ENCODE measurements at regions not wholly inside any gene's neighbourhood (a gene's known extent, or its start where the extent isn't known, plus 50 kb on each side); places are given as distances from the start of the nearest gene placed in this dataset.

GRCh38 chr4:160350944-160351343, 1248.1 kb downstream of the RAPGEF2 start (continued):
- no peak for TF ChIP-seq ZSCAN18 (CRISPR knock-in tag; IDR thresholded peaks at IDR 0.05)
- no peak for TF ChIP-seq NFYB (CRISPR knock-in tag; conservative IDR thresholded peaks at IDR 0.05; ENCODE audit: low read depth)

GRCh38 chr4:160352637-160353036, 1249.8 kb downstream of the RAPGEF2 start:
- ATAC-seq: no peak
- no peak for TF ChIP-seq ZNF512 (CRISPR knock-in tag; IDR thresholded peaks at IDR 0.05; ENCODE audit: borderline replicate concordance)
- TF ChIP-seq RELA (CRISPR knock-in tag; IDR thresholded peaks at IDR 0.05; ENCODE audit: borderline replicate concordance): no peak
- no peak for TF ChIP-seq PRRX2 (CRISPR knock-in tag; IDR thresholded peaks at IDR 0.05)
- no peak for TF ChIP-seq KAT7 (CRISPR knock-in tag; IDR thresholded peaks at IDR 0.05; ENCODE audit: borderline replicate concordance)
- TF ChIP-seq NR1H2 (CRISPR knock-in tag; IDR thresholded peaks at IDR 0.05): no peak
- TF ChIP-seq ZNF263 (CRISPR knock-in tag; IDR thresholded peaks at IDR 0.05; ENCODE audit: low read depth): no peak
- TF ChIP-seq ZNF416 (CRISPR knock-in tag; IDR thresholded peaks at IDR 0.05): no peak
- no peak for TF ChIP-seq ATF3 (CRISPR knock-in tag; conservative IDR thresholded peaks at IDR 0.05)
- TF ChIP-seq CDX4 (CRISPR knock-in tag; IDR thresholded peaks at IDR 0.05; ENCODE audit: borderline replicate concordance): no peak
- TF ChIP-seq NFE2L1 (CRISPR knock-in tag; IDR thresholded peaks at IDR 0.05): no peak
- Mint-ChIP-seq H3K4me3 (no peak overlapping the region), H3K4me1 (no peaks in the 10 kb centered on the region), H3K27me3 (ENCODE audit: low read depth) (no peaks in the 10 kb centered on the region), H3K9me3 (0 out of 2 replicates have a peak, but pooled peaks cover 2% of the 10 kb centered on the region), H3K27ac (no peak overlapping the region), H3K36me3 (no peaks in the 10 kb centered on the region)
- CTCF ChIA-PET: no interaction called here
- no peak for DNase-seq (ENCODE audit: low spot score)
- POLR2A ChIA-PET: no interaction called here

- no peak for DNase-seq (ENCODE audit: low spot score)
- no peak overlapping the region for H3K4me3 Mint-ChIP-seq
- 0 out of 2 replicates have a peak, but pooled peaks cover 2% of the 10 kb centered on the region for H3K9me3 Mint-ChIP-seq
- ChIA-PET CTCF (no interaction called here), POLR2A (no interaction called here)
- H3K36me3 Mint-ChIP-seq: no peaks in the 10 kb centered on the region
- ATAC-seq: no peak
- H3K27ac Mint-ChIP-seq: no peak overlapping the region
- no peak for TF ChIP-seq ZNF263 (CRISPR knock-in tag; IDR thresholded peaks at IDR 0.05; ENCODE audit: low read depth)
- no peak for TF ChIP-seq NFE2L1 (CRISPR knock-in tag; IDR thresholded peaks at IDR 0.05)
- TF ChIP-seq MYBL2 (CRISPR knock-in tag; IDR thresholded peaks at IDR 0.05): no peak
- no peak for TF ChIP-seq MXD4 (CRISPR knock-in tag; IDR thresholded peaks at IDR 0.05; ENCODE audit: borderline replicate concordance)
- no peak for TF ChIP-seq E2F4 (CRISPR knock-in tag; IDR thresholded peaks at IDR 0.05; ENCODE audit: borderline replicate concordance, low read depth)
- H3K27me3 Mint-ChIP-seq (ENCODE audit: low read depth): no peaks in the 10 kb centered on the region
- H3K4me1 Mint-ChIP-seq: peaks cover 3% of the 10 kb centered on the region
These were observed 1250.7 kb downstream of the RAPGEF2 start for GRCh38 chr4:160353548-160353947.

- H3K4me1 Mint-ChIP-seq: peaks cover 31% of the 10 kb centered on the region
- no peak overlapping the region for H3K4me3 Mint-ChIP-seq
- peaks cover 38% of the 10 kb centered on the region for H3K9me3 Mint-ChIP-seq
- ATAC-seq (no peak), DNase-seq (ENCODE audit: low spot score) (no peak)
- H3K36me3 Mint-ChIP-seq: peaks cover 35% of the 10 kb centered on the region
- ChIA-PET POLR2A (no interaction called here), CTCF (no interaction called here)
- no peaks in the 10 kb centered on the region; the same call in 1 of the 2 replicates for H3K27me3 Mint-ChIP-seq (ENCODE audit: low read depth)
- H3K27ac Mint-ChIP-seq: no peak overlapping the region
- no peak for TF ChIP-seq GTF2I (CRISPR knock-in tag; conservative IDR thresholded peaks at IDR 0.05)
- TF ChIP-seq FOXP4 (CRISPR knock-in tag; IDR thresholded peaks at IDR 0.05): no peak
- no peak for TF ChIP-seq TCF7 (CRISPR knock-in tag; IDR thresholded peaks at IDR 0.05; ENCODE audit: low read depth)
These were observed 1259.6 kb downstream of the RAPGEF2 start for GRCh38 chr4:160362478-160362877.

All from WTC11 (cell line).